SK-N-SH (cell line): ENCODE measurements at regions not wholly inside any gene's neighbourhood (a gene's known extent, or its start where the extent isn't known, plus 50 kb on each side); places are given as distances from the start of the nearest gene placed in this dataset.

Experiments
- CTCF ChIA-PET: fragments of 300-600, 350-600 bp; formaldehyde crosslinking; extraction: SDS; loops from one replicate; lab custom pipeline; 2021; lab: Yijun Ruan, JAX
- POLR2A ChIA-PET: fragments of 350-600 bp; sonication (Branson Sonifier 250); formaldehyde crosslinking; extraction: SDS; loops from one replicate; lab custom pipeline; 2020; ENCODE audit warnings: antibody characterized with exemption, inconsistent platforms; lab: Yijun Ruan, JAX
- DNase-seq: peaks from one replicate; pipeline ENCODE4 v3.0.0; 2012
- H2AFZ ChIP-seq: fragments of 200-600 bp; sonication (generic); 2 replicates; pipeline ENCODE4 v1.8.1; 2016; ENCODE audit warnings: antibody characterized with exemption, mild to moderate bottlenecking, low read depth
- H3F3A ChIP-seq: fragments of 200-600 bp; sonication (generic); replicated peaks from 2 replicates; pipeline ENCODE3; 2016; ENCODE audit warnings: antibody characterized with exemption, mild to moderate bottlenecking; ENCODE audit not compliant: insufficient read depth
- H3K27ac ChIP-seq, 2 experiments: fragments of 200-500 bp in 1 of 2; fragments of 200-600 bp in 1 of 2; sonication (Bioruptor generic) in 1 of 2; sonication (generic), shearing (Covaris generic) in 1 of 2; 2 replicates each; pipeline versions ENCODE4 v1.5.1 to v1.6.1; 2014 to 2016; ENCODE audit warnings: low read depth in 2 of 2, inconsistent platforms in 1 of 2, low read length in 1 of 2, mild to moderate bottlenecking in 1 of 2, mixed read lengths in 1 of 2
- H3K27me3 ChIP-seq: fragments of 200-600 bp; sonication (generic), shearing (Covaris generic); 2 replicates; pipeline ENCODE4 v1.6.1; 2016; ENCODE audit warnings: mixed run types; ENCODE audit not compliant: insufficient read depth
- H3K36me3 ChIP-seq, 2 experiments: fragments of 200-500 bp in 1 of 2; fragments of 200-600 bp in 1 of 2; sonication (Bioruptor generic) in 1 of 2; sonication (generic) in 1 of 2; replicated peaks in 1 of 2; 2 replicates each; pipeline versions ENCODE3 to v1.5.1; 2014 to 2016; ENCODE audit warnings: low read length in 1 of 2, mild to moderate bottlenecking in 1 of 2; ENCODE audit not compliant: insufficient read depth in 2 of 2, control insufficient read depth in 1 of 2
- H3K4me1 ChIP-seq, 2 experiments: fragments of 200-500 bp in 1 of 2; fragments of 200-600 bp in 1 of 2; sonication (Bioruptor generic) in 1 of 2; sonication (generic), shearing (Covaris generic) in 1 of 2; 2 replicates each; pipeline versions ENCODE4 v1.5.1 to v1.6.1; 2014 to 2016; ENCODE audit warnings: low read depth in 1 of 2, low read length in 1 of 2, mixed run types in 1 of 2; ENCODE audit not compliant: insufficient read depth in 2 of 2, control insufficient read depth in 1 of 2
- H3K4me2 ChIP-seq: fragments of 200-600 bp; sonication (generic), shearing (Covaris generic); 2 replicates; pipeline ENCODE4 v1.6.1; 2017; ENCODE audit warnings: mixed run types
- H3K4me3 ChIP-seq, 2 experiments: fragments of 200-500 bp in 1 of 2; fragments of 200-600 bp in 1 of 2; sonication (Bioruptor generic) in 1 of 2; sonication (generic), shearing (Covaris generic) in 1 of 2; 2 replicates each; pipeline versions ENCODE4 v1.5.1 to v1.8.1; 2014 to 2016; ENCODE audit warnings: low read depth in 2 of 2, inconsistent platforms in 1 of 2, low read length in 1 of 2, mild to moderate bottlenecking in 1 of 2, mixed read lengths in 1 of 2, moderate library complexity in 1 of 2
- H3K79me2 ChIP-seq: fragments of 200-600 bp; sonication (generic); 2 replicates; pipeline ENCODE4 v1.8.1; 2017; ENCODE audit warnings: mild to moderate bottlenecking; ENCODE audit not compliant: insufficient read depth
- H3K9ac ChIP-seq: fragments of 200-600 bp; sonication (generic); 2 replicates; pipeline ENCODE4 v1.6.1; 2017; ENCODE audit warnings: mixed run types
- H3K9me2 ChIP-seq: fragments of 200-600 bp; sonication (generic); 2 replicates; pipeline ENCODE4 v1.6.1; 2017; ENCODE audit warnings: mixed run types
- H3K9me3 ChIP-seq: fragments of 200-600 bp; sonication (generic); 2 replicates; pipeline ENCODE4 v1.6.1; 2017; ENCODE audit warnings: mixed run types, mild to moderate bottlenecking, moderate library complexity
- H4K20me1 ChIP-seq: fragments of 200-600 bp; sonication (generic); 2 replicates; pipeline ENCODE4 v1.6.1; 2017; ENCODE audit warnings: mild to moderate bottlenecking, mixed run types; ENCODE audit not compliant: insufficient read depth
- ELF1 ChIP-seq: IDR thresholded peaks from 2 replicates; pipeline ENCODE4 v1.4.0; 2012
- JUND ChIP-seq: IDR thresholded peaks from 2 replicates; pipeline ENCODE4 v1.4.0; 2012
- MXI1 ChIP-seq: IDR thresholded peaks from 2 replicates; pipeline ENCODE4 v1.6.1; 2012; ENCODE audit warnings: mild to moderate bottlenecking, low read depth, low read length, improper control_type of control experiment
- NRF1 ChIP-seq: IDR thresholded peaks from 2 replicates; pipeline ENCODE4 v1.6.1; 2012; ENCODE audit warnings: low read depth, mild to moderate bottlenecking, low read length
- RCOR1 ChIP-seq: fragments of 150-350 bp; IDR thresholded peaks from 2 replicates; pipeline ENCODE4 v1.6.1; 2017; ENCODE audit warnings: antibody characterized with exemption, low read length
- RFX5 ChIP-seq: IDR thresholded peaks from 2 replicates; pipeline ENCODE4 v1.6.1; 2012; ENCODE audit warnings: mild to moderate bottlenecking, improper control_type of control experiment, low read length
- SMC3 ChIP-seq: IDR thresholded peaks from 2 replicates; pipeline ENCODE4 v1.6.1; 2012; ENCODE audit warnings: low read depth, low read length, improper control_type of control experiment
- YY1 ChIP-seq: IDR thresholded peaks from 2 replicates; pipeline ENCODE4 v1.4.0; 2012; ENCODE audit warnings: low read depth, mild to moderate bottlenecking
- WGBS: methylation state at CpG from one replicate; pipeline ENCODE4 v1.1.6; 2017; ENCODE audit warnings: low lambda C conversion rate; 5-methylcytosine and 5-hydroxymethylcytosine counted together
- TF ChIP-seq, protein P1 (sequence below): fragments of 150-350 bp; IDR thresholded peaks from 2 replicates; pipeline ENCODE4 v1.6.1; 2017; ENCODE audit warnings: antibody characterized with exemption, low read length, low read depth, borderline replicate concordance
- TF ChIP-seq, protein P2 (sequence below): IDR thresholded peaks from 2 replicates; pipeline ENCODE4 v1.4.0; 2012; ENCODE audit warnings: low read depth, borderline replicate concordance
- TF ChIP-seq, protein P3 (sequence below): IDR thresholded peaks from 2 replicates; pipeline ENCODE4 v1.4.0; 2012; ENCODE audit warnings: low read depth, borderline replicate concordance
- TF ChIP-seq, protein P4 (sequence below): IDR thresholded peaks from 2 replicates; pipeline ENCODE4 v1.6.1; 2012; ENCODE audit warnings: mild to moderate bottlenecking, low read depth, low read length, moderate library complexity
- TF ChIP-seq, protein P5 (sequence below): fragments of 200-600 bp; sonication (generic); IDR thresholded peaks from 2 replicates; pipeline ENCODE4 v1.6.1; 2017; ENCODE audit warnings: antibody characterized with exemption, mild to moderate bottlenecking, moderate library complexity
- TF ChIP-seq, protein P6 (sequence below): IDR thresholded peaks from 2 replicates; pipeline ENCODE4; 2012

DNA sequence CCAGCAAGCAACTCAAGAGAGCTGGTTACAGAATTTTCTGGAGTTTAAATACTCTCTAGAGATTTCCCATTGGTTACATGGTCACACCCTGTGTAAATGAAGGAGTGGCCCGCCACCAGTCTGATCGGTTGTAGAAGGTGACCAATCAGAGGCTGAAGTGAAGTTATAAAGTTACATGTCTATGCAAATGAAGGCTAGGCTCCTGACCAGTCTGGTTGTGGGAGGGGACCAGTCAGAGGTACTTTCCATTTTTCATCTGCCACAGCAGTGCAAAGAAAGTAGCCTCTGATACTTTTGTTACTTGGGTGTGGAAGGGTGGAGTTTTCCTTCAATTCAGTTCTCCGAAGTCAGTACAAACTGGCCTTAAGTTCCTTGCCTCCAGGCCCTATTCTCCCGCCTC lies 273.7 kb downstream of the BARHL2 start:
- H3K9ac ChIP-seq, result no peak overlapping the region
- ChIA-PET POLR2A (no interaction called here), CTCF (no interaction called here)
- no peaks in the 10 kb centered on the region for H3K9me3 ChIP-seq
- no peaks in the 10 kb centered on the region for H3K4me1 ChIP-seq
- H3K27me3 ChIP-seq, result peaks cover 10% of the 10 kb centered on the region; the same call in 1 of the 2 replicates
- no peak overlapping the region for H3K4me2 ChIP-seq
- H3K79me2 ChIP-seq, result no peaks in the 10 kb centered on the region
- H3K36me3 ChIP-seq, result no peaks in the 10 kb centered on the region
- no peaks in the 10 kb centered on the region for H4K20me1 ChIP-seq
- H3K9me2 ChIP-seq, result no peaks in the 10 kb centered on the region
- DNase-seq, result no peak
- WGBS, result 0% methylated on average over 4 of the region's 4 CpGs
- H3K27ac ChIP-seq, result no peak overlapping the region
- no peaks in the 10 kb centered on the region for H3F3A ChIP-seq
- H2AFZ ChIP-seq, result no peak overlapping the region
- H3K4me3 ChIP-seq, result no peak overlapping the region
- TF ChIP-seq, protein P1, sequence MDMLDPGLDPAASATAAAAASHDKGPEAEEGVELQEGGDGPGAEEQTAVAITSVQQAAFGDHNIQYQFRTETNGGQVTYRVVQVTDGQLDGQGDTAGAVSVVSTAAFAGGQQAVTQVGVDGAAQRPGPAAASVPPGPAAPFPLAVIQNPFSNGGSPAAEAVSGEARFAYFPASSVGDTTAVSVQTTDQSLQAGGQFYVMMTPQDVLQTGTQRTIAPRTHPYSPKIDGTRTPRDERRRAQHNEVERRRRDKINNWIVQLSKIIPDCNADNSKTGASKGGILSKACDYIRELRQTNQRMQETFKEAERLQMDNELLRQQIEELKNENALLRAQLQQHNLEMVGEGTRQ, result no peak
- TF ChIP-seq JUND (no peak), NRF1 (no peak), RCOR1 (no peak), YY1 (no peak), RFX5 (no peak), MXI1 (no peak), SMC3 (no peak), ELF1 (no peak)
- TF ChIP-seq, protein P2, sequence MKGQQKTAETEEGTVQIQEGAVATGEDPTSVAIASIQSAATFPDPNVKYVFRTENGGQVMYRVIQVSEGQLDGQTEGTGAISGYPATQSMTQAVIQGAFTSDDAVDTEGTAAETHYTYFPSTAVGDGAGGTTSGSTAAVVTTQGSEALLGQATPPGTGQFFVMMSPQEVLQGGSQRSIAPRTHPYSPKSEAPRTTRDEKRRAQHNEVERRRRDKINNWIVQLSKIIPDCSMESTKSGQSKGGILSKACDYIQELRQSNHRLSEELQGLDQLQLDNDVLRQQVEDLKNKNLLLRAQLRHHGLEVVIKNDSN, result no peak
- TF ChIP-seq, protein P3, sequence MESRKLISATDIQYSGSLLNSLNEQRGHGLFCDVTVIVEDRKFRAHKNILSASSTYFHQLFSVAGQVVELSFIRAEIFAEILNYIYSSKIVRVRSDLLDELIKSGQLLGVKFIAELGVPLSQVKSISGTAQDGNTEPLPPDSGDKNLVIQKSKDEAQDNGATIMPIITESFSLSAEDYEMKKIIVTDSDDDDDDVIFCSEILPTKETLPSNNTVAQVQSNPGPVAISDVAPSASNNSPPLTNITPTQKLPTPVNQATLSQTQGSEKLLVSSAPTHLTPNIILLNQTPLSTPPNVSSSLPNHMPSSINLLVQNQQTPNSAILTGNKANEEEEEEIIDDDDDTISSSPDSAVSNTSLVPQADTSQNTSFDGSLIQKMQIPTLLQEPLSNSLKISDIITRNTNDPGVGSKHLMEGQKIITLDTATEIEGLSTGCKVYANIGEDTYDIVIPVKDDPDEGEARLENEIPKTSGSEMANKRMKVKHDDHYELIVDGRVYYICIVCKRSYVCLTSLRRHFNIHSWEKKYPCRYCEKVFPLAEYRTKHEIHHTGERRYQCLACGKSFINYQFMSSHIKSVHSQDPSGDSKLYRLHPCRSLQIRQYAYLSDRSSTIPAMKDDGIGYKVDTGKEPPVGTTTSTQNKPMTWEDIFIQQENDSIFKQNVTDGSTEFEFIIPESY, result no peak
- TF ChIP-seq, protein P4, sequence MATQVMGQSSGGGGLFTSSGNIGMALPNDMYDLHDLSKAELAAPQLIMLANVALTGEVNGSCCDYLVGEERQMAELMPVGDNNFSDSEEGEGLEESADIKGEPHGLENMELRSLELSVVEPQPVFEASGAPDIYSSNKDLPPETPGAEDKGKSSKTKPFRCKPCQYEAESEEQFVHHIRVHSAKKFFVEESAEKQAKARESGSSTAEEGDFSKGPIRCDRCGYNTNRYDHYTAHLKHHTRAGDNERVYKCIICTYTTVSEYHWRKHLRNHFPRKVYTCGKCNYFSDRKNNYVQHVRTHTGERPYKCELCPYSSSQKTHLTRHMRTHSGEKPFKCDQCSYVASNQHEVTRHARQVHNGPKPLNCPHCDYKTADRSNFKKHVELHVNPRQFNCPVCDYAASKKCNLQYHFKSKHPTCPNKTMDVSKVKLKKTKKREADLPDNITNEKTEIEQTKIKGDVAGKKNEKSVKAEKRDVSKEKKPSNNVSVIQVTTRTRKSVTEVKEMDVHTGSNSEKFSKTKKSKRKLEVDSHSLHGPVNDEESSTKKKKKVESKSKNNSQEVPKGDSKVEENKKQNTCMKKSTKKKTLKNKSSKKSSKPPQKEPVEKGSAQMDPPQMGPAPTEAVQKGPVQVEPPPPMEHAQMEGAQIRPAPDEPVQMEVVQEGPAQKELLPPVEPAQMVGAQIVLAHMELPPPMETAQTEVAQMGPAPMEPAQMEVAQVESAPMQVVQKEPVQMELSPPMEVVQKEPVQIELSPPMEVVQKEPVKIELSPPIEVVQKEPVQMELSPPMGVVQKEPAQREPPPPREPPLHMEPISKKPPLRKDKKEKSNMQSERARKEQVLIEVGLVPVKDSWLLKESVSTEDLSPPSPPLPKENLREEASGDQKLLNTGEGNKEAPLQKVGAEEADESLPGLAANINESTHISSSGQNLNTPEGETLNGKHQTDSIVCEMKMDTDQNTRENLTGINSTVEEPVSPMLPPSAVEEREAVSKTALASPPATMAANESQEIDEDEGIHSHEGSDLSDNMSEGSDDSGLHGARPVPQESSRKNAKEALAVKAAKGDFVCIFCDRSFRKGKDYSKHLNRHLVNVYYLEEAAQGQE, result no peak
- TF ChIP-seq, protein P5, sequence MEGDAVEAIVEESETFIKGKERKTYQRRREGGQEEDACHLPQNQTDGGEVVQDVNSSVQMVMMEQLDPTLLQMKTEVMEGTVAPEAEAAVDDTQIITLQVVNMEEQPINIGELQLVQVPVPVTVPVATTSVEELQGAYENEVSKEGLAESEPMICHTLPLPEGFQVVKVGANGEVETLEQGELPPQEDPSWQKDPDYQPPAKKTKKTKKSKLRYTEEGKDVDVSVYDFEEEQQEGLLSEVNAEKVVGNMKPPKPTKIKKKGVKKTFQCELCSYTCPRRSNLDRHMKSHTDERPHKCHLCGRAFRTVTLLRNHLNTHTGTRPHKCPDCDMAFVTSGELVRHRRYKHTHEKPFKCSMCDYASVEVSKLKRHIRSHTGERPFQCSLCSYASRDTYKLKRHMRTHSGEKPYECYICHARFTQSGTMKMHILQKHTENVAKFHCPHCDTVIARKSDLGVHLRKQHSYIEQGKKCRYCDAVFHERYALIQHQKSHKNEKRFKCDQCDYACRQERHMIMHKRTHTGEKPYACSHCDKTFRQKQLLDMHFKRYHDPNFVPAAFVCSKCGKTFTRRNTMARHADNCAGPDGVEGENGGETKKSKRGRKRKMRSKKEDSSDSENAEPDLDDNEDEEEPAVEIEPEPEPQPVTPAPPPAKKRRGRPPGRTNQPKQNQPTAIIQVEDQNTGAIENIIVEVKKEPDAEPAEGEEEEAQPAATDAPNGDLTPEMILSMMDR, result no peak
- TF ChIP-seq, protein P6, sequence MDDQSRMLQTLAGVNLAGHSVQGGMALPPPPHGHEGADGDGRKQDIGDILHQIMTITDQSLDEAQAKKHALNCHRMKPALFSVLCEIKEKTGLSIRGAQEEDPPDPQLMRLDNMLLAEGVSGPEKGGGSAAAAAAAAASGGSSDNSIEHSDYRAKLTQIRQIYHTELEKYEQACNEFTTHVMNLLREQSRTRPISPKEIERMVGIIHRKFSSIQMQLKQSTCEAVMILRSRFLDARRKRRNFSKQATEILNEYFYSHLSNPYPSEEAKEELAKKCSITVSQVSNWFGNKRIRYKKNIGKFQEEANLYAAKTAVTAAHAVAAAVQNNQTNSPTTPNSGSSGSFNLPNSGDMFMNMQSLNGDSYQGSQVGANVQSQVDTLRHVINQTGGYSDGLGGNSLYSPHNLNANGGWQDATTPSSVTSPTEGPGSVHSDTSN, result no peak
- TF ChIP-seq, all 33 proteins: peak for 0
